HepG2 (cell line): ENCODE measurements at regions not wholly inside any gene's neighbourhood (a gene's known extent, or its start where the extent isn't known, plus 50 kb on each side); places are given as distances from the start of the nearest gene placed in this dataset.
"Not testable (repeated sequence)": the region's sequence is repeated elsewhere in the genome, so short reads cannot be mapped to it uniquely, and the experiment has no call there.

Experiments used
- ATAC-seq: fragments of 200-7000 bp; cut with Tn5 transposase; 3 replicates; pipeline ENCODE4 v1.9.1; 2020; ENCODE audit warnings: mild to moderate bottlenecking, moderate library complexity
- BruUV-seq: library from RNA; stranded (reverse); fragments of 400-500 nt; replicated peaks from 2 replicates; lab custom pipeline; 2021; lab: Mats Ljungman, UMichigan
- CTCF ChIA-PET: fragments of 300-600 bp; formaldehyde crosslinking; extraction: SDS; loops from one replicate; lab custom pipeline; 2021; ENCODE audit warnings: low total read pairs, inconsistent platforms, low intra/inter-chr PET ratio; lab: Yijun Ruan, JAX
- POLR2A ChIA-PET: fragments of 350-600 bp; sonication (Branson Sonifier 250); formaldehyde crosslinking; loops from one replicate; lab custom pipeline; 2020; ENCODE audit warnings: antibody characterized with exemption, inconsistent platforms; lab: Yijun Ruan, JAX
- DNase-seq: peaks from one replicate; pipeline ENCODE4 v3.0.0-alpha.2; 2015; ENCODE audit warnings: low spot score
- FAIRE-seq: peaks from 3 replicates; lab custom pipeline; 2011; peaks lifted over from hg19 to GRCh38; lab: Jason Lieb, UNC
- H2AFZ ChIP-seq: one replicate; pipeline ENCODE4 v1.6.1; 2011; ENCODE audit warnings: low read length, inconsistent platforms
- H3K27ac ChIP-seq: fragments of 300-600 bp; 3 replicates; pipeline ENCODE4 v1.8.0; 2011; ENCODE audit warnings: mixed run types, mild to moderate bottlenecking, mixed read lengths, low read length, inconsistent platforms; ENCODE audit not compliant: insufficient read depth; ENCODE audit errors: extremely low read length
- H3K27me3 ChIP-seq, 2 experiments: fragments of 200-600 bp in 1 of 2; 2 replicates in 1 of 2; 3 replicates in 1 of 2; pipeline versions ENCODE4 v1.6.0 to v1.8.0; 2011; ENCODE audit warnings: low read length in 2 of 2, mild to moderate bottlenecking in 2 of 2, moderate library complexity in 2 of 2, inconsistent platforms in 1 of 2; ENCODE audit not compliant: insufficient read depth in 2 of 2, control insufficient read depth in 1 of 2
- H3K36me3 ChIP-seq, 2 experiments: fragments of 200-600 bp in 1 of 2; replicated peaks in 1 of 2; 2 replicates in 1 of 2; 3 replicates in 1 of 2; pipeline versions ENCODE4 v1.5.1 to v1.8.0; 2011; ENCODE audit warnings: low read length in 2 of 2, inconsistent platforms in 1 of 2; ENCODE audit not compliant: insufficient read depth in 2 of 2, control insufficient read depth in 1 of 2
- H3K4me1 ChIP-seq: 2 replicates; pipeline ENCODE4 v1.5.1; 2012; ENCODE audit warnings: low read length, inconsistent platforms; ENCODE audit not compliant: insufficient read depth
- H3K4me2 ChIP-seq: 2 replicates; pipeline ENCODE4 v1.6.0; 2011; ENCODE audit warnings: low read depth, low read length, inconsistent platforms
- H3K4me3 ChIP-seq, 3 experiments: fragments of 200-600 bp in 1 of 3; sonication (generic), shearing (Covaris generic) in 1 of 3; replicated peaks in 1 of 3; 2 replicates each; pipeline ENCODE4 v1.5.1; 2011 to 2016; ENCODE audit warnings: low read length in 3 of 3, inconsistent platforms in 2 of 3, low read depth in 2 of 3, mild to moderate bottlenecking in 2 of 3, control low read depth in 1 of 3, mixed read lengths in 1 of 3; ENCODE audit not compliant: insufficient read depth in 1 of 3
- H3K79me2 ChIP-seq: one replicate; pipeline ENCODE4 v1.6.1; 2011; ENCODE audit warnings: low read length, inconsistent platforms; ENCODE audit not compliant: insufficient read depth
- H3K9ac ChIP-seq: 2 replicates; pipeline ENCODE4 v1.6.0; 2011; ENCODE audit warnings: mild to moderate bottlenecking, low read depth, low read length, inconsistent platforms; ENCODE audit not compliant: insufficient read depth
- H3K9me3 ChIP-seq: 2 replicates; pipeline ENCODE4 v1.5.1; 2012; ENCODE audit warnings: mild to moderate bottlenecking, low read length
- H4K20me1 ChIP-seq: 2 replicates; pipeline ENCODE4 v1.6.0; 2011; ENCODE audit warnings: inconsistent platforms, mild to moderate bottlenecking, low read length, moderate library complexity; ENCODE audit not compliant: insufficient read depth
- NFKB2 ChIP-seq: sonication (generic); formaldehyde crosslinking; IDR thresholded peaks from 2 replicates; pipeline ENCODE4 v1.4.0; 2020; ENCODE audit warnings: missing genetic modification reagents, borderline replicate concordance
- RORA ChIP-seq: sonication (generic); formaldehyde crosslinking; IDR thresholded peaks from 2 replicates; pipeline ENCODE4 v1.5.0; 2020; ENCODE audit warnings: mild to moderate bottlenecking, missing genetic modification reagents, moderate library complexity
- ZNF292 ChIP-seq: sonication (generic); formaldehyde crosslinking; IDR thresholded peaks from 2 replicates; pipeline ENCODE4 v1.8.1; 2022; ENCODE audit warnings: mild to moderate bottlenecking, low read depth, missing genetic modification reagents, borderline replicate concordance
- ZNF709 ChIP-seq: sonication (generic); formaldehyde crosslinking; IDR thresholded peaks from 2 replicates; pipeline ENCODE4 v1.5.0; 2020; ENCODE audit warnings: mild to moderate bottlenecking, missing genetic modification reagents
- ZNF746 ChIP-seq: sonication (generic); formaldehyde crosslinking; IDR thresholded peaks from 2 replicates; pipeline ENCODE4 v1.8.0; 2022; ENCODE audit warnings: mild to moderate bottlenecking, missing genetic modification reagents
- whole genome bisulfite sequencing: methylation state at CpG from one replicate; pipeline ENCODE4 v1.1.6; 2017; ENCODE audit warnings: low lambda C conversion rate; 5-methylcytosine and 5-hydroxymethylcytosine counted together
- in situ Hi-C: cut with HindIII; loops from 2 replicates; pipeline ENCODE4 v1.10.0; 2017; ENCODE audit warnings: low pct_unique_long_range_greater_than_20kb; ENCODE audit not compliant: extremely low pct_ligation_motif_present
- intact Hi-C: fragments of 100-400 bp; cut with micrococcal nuclease; formaldehyde crosslinking; loops from one replicate; pipeline ENCODE4 v1.10.0; 2022; ENCODE audit not compliant: unreplicated experiment
- TF ChIP-seq, protein P1 (sequence below): sonication (generic); formaldehyde crosslinking; IDR thresholded peaks from 2 replicates; pipeline ENCODE4 v1.4.0; 2020; ENCODE audit warnings: missing genetic modification reagents
- TF ChIP-seq, protein P2 (sequence below): sonication (generic); formaldehyde crosslinking; IDR thresholded peaks from 2 replicates; pipeline ENCODE4 v1.9.0; 2021; ENCODE audit warnings: mild to moderate bottlenecking, missing genetic modification reagents

DNA sequence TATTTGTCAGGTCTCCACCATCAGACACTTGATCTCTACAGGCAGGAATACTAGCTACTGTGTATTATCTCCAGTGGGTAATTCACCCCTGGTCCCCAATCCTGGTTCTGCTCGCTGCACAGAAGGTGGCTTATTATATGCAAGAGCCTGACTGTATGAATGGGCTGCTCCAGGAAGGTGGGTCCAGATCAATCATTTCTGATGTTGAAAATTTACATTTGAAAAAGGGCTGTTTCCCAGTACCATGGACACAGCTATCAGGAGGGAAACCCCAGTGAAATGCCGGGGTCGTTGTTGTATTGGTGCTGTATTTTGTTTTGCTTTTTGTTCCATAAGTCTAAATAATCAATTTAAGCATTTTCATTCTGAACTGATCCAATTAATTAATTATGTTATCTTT is 367.6 kb downstream of the RND3 start:
- POLR2A ChIA-PET: no interaction called here

DNA sequence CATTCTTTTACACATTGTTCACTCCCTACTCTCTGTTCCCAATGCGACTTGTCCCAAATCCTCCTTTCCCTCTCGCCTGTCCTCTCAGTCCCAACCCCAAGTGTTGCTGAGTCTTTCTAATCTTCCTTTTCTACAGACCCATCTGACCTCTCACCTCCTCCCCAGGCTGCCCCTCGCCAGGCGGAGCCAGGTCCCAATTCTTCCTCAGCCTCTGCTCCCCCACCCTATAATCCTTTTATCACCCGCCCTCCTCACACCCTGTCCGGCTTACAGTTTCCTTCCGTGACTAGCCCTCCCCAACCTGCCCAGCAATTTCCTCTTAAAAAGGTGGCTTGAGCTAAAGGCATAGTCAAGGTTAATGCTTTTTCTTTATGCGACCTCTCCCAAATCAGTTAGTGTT is 373.4 kb downstream of the RND3 start:
- H4K20me1 ChIP-seq, intact Hi-C loops, ATAC-seq, H3K4me1 ChIP-seq, H3K27me3 ChIP-seq, H3K4me3 ChIP-seq, H3K27ac ChIP-seq, FAIRE-seq, POLR2A ChIA-PET, H3K36me3 ChIP-seq, H3K9ac ChIP-seq, BruUV-seq, H3K4me2 ChIP-seq, H3K79me2 ChIP-seq, DNase-seq, H3K9me3 ChIP-seq, in situ Hi-C loops, CTCF ChIA-PET, H2AFZ ChIP-seq: not testable (repeated sequence)
- 45% methylated on average over 8 of the region's 8 CpGs for WGBS

More for the DNA sequence above, 367.6 kb downstream of the RND3 start:
- H3K27ac ChIP-seq: no peak overlapping the region
- TF ChIP-seq NFKB2 (CRISPR knock-in tag) (no peak), RORA (CRISPR knock-in tag) (no peak), ZNF709 (CRISPR knock-in tag) (no peak), ZNF292 (CRISPR knock-in tag) (no peak), ZNF746 (no peak)
- TF ChIP-seq, protein P1, sequence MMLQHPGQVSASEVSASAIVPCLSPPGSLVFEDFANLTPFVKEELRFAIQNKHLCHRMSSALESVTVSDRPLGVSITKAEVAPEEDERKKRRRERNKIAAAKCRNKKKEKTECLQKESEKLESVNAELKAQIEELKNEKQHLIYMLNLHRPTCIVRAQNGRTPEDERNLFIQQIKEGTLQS (CRISPR knock-in tag): no peak
- TF ChIP-seq, protein P2, sequence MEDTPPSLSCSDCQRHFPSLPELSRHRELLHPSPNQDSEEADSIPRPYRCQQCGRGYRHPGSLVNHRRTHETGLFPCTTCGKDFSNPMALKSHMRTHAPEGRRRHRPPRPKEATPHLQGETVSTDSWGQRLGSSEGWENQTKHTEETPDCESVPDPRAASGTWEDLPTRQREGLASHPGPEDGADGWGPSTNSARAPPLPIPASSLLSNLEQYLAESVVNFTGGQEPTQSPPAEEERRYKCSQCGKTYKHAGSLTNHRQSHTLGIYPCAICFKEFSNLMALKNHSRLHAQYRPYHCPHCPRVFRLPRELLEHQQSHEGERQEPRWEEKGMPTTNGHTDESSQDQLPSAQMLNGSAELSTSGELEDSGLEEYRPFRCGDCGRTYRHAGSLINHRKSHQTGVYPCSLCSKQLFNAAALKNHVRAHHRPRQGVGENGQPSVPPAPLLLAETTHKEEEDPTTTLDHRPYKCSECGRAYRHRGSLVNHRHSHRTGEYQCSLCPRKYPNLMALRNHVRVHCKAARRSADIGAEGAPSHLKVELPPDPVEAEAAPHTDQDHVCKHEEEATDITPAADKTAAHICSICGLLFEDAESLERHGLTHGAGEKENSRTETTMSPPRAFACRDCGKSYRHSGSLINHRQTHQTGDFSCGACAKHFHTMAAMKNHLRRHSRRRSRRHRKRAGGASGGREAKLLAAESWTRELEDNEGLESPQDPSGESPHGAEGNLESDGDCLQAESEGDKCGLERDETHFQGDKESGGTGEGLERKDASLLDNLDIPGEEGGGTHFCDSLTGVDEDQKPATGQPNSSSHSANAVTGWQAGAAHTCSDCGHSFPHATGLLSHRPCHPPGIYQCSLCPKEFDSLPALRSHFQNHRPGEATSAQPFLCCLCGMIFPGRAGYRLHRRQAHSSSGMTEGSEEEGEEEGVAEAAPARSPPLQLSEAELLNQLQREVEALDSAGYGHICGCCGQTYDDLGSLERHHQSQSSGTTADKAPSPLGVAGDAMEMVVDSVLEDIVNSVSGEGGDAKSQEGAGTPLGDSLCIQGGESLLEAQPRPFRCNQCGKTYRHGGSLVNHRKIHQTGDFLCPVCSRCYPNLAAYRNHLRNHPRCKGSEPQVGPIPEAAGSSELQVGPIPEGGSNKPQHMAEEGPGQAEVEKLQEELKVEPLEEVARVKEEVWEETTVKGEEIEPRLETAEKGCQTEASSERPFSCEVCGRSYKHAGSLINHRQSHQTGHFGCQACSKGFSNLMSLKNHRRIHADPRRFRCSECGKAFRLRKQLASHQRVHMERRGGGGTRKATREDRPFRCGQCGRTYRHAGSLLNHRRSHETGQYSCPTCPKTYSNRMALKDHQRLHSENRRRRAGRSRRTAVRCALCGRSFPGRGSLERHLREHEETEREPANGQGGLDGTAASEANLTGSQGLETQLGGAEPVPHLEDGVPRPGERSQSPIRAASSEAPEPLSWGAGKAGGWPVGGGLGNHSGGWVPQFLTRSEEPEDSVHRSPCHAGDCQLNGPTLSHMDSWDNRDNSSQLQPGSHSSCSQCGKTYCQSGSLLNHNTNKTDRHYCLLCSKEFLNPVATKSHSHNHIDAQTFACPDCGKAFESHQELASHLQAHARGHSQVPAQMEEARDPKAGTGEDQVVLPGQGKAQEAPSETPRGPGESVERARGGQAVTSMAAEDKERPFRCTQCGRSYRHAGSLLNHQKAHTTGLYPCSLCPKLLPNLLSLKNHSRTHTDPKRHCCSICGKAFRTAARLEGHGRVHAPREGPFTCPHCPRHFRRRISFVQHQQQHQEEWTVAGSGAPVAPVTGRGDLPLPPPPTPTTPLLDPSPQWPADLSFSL (CRISPR knock-in tag): no peak
- BruUV-seq: no TSS peak
- in situ Hi-C loops (no loop called here), intact Hi-C loops (no loop called here)
- no peak overlapping the region for H2AFZ ChIP-seq
- ATAC-seq (no peak), FAIRE-seq (no peak), DNase-seq (no peak)
- H3K4me1 ChIP-seq: no peaks in the 10 kb centered on the region
- H3K4me3 ChIP-seq: no peak overlapping the region
- no peaks in the 10 kb centered on the region for H4K20me1 ChIP-seq
- no peaks in the 10 kb centered on the region for H3K79me2 ChIP-seq
- H3K27me3 ChIP-seq: no peaks in the 10 kb centered on the region
- H3K9me3 ChIP-seq: 0 out of 2 replicates have a peak, but pooled peaks cover 9% of the 10 kb centered on the region
- H3K9ac ChIP-seq: no peak overlapping the region
- no peaks in the 10 kb centered on the region for H3K36me3 ChIP-seq
- 35% methylated on average over 3 of the region's 3 CpGs for WGBS
- CTCF ChIA-PET: no interaction called here
- H3K4me2 ChIP-seq: no peak overlapping the region
